H7 (cell line): ENCODE measurements at regions not wholly inside any gene's neighbourhood (a gene's known extent, or its start where the extent isn't known, plus 50 kb on each side); places are given as distances from the start of the nearest gene placed in this dataset.
"Not testable (repeated sequence)": the region's sequence is repeated elsewhere in the genome, so short reads cannot be mapped to it uniquely, and the experiment has no call there.

Source experiments
- DNase-seq: peaks from one replicate; pipeline ENCODE4 v3.0.0; 2012
- H3K27me3 ChIP-seq: 2 replicates; pipeline ENCODE4 v1.6.0; 2011; ENCODE audit warnings: mild to moderate bottlenecking, low read length; ENCODE audit not compliant: control insufficient read depth, insufficient read depth
- H3K36me3 ChIP-seq: replicated peaks from 2 replicates; pipeline ENCODE4 v1.5.1; 2011; ENCODE audit warnings: low read length; ENCODE audit not compliant: control insufficient read depth, insufficient read depth
- H3K4me3 ChIP-seq: 2 replicates; pipeline ENCODE4 v1.5.1; 2011; ENCODE audit warnings: low read depth, mild to moderate bottlenecking, control low read depth, low read length, moderate library complexity; ENCODE audit not compliant: insufficient read depth

GRCh38 chr14:24701062-24701461, 67.1 kb upstream of the GZMB start:
- H3K36me3 ChIP-seq, result no peaks in the 10 kb centered on the region
- H3K27me3 ChIP-seq, result no peaks in the 10 kb centered on the region
- peak; percentile 20 for DNase-seq
- H3K4me3 ChIP-seq, result no peak overlapping the region

- Histone ChIP-seq H3K27me3 (no peaks in the 10 kb centered on the region), H3K4me3 (no peak overlapping the region), H3K36me3 (no peaks in the 10 kb centered on the region)
- no peak for DNase-seq
Observed at GRCh38 chr14:24700511-24700910, 66.5 kb upstream of the GZMB start.

GRCh38 chr14:24699052-24699451, 65.1 kb upstream of the GZMB start:
- no peak for DNase-seq
- Histone ChIP-seq H3K27me3 (no peaks in the 10 kb centered on the region), H3K4me3 (no peak overlapping the region), H3K36me3 (no peaks in the 10 kb centered on the region)

- H3K4me3 ChIP-seq, DNase-seq, H3K36me3 ChIP-seq, H3K27me3 ChIP-seq: not testable (repeated sequence)
Observed at GRCh38 chr14:24696280-24696920, 62.4 kb upstream of the GZMB start.

GRCh38 chr14:24695265-24696241, 61.6 kb upstream of the GZMB start:
- no peaks in the 10 kb centered on the region for H3K27me3 ChIP-seq
- H3K36me3 ChIP-seq, result no peaks in the 10 kb centered on the region
- no peak overlapping the region for H3K4me3 ChIP-seq
- DNase-seq, result no peak

GRCh38 chr14:24694680-24695079, 60.7 kb upstream of the GZMB start:
- no peak for DNase-seq
- no peaks in the 10 kb centered on the region for H3K36me3 ChIP-seq
- H3K27me3 ChIP-seq, result no peaks in the 10 kb centered on the region
- no peak overlapping the region for H3K4me3 ChIP-seq

GRCh38 chr14:24693983-24694382, 60.0 kb upstream of the GZMB start:
- Histone ChIP-seq H3K36me3 (no peaks in the 10 kb centered on the region), H3K27me3 (no peaks in the 10 kb centered on the region), H3K4me3 (no peak overlapping the region)
- no peak for DNase-seq

- no peaks in the 10 kb centered on the region for H3K27me3 ChIP-seq
Observed at GRCh38 chr14:24693353-24693737, 59.4 kb upstream of the GZMB start.

GRCh38 chr14:24692382-24693352, 58.7 kb upstream of the GZMB start:
- no peaks in the 10 kb centered on the region for H3K36me3 ChIP-seq
- no peak for DNase-seq
- no peak overlapping the region for H3K4me3 ChIP-seq
- no peaks in the 10 kb centered on the region for H3K27me3 ChIP-seq

More at GRCh38 chr14:24693353-24693737, 59.4 kb upstream of the GZMB start:
- DNase-seq, result no peak
- no peak overlapping the region for H3K4me3 ChIP-seq
- H3K36me3 ChIP-seq, result no peaks in the 10 kb centered on the region

- Histone ChIP-seq H3K27me3 (no peaks in the 10 kb centered on the region), H3K36me3 (no peaks in the 10 kb centered on the region), H3K4me3 (no peak overlapping the region)
- peak; percentile 54 for DNase-seq
Observed at GRCh38 chr14:24690492-24690891, 56.5 kb upstream of the GZMB start.

- DNase-seq, result no peak
- Histone ChIP-seq H3K36me3 (no peaks in the 10 kb centered on the region), H3K27me3 (no peaks in the 10 kb centered on the region), H3K4me3 (no peak overlapping the region)
Observed at GRCh38 chr14:24688030-24688658, 54.2 kb upstream of the GZMB start.
